Liver (tissue), 8 donors: ENCODE measurements at regions not wholly inside any gene's neighbourhood (a gene's known extent, or its start where the extent isn't known, plus 50 kb on each side); places are given as distances from the start of the nearest gene placed in this dataset.

Source experiments
- DNase-seq: peaks from one replicate; pipeline ENCODE4 v3.0.0-alpha.2; 2017; ENCODE audit warnings: low spot score
- H3K27ac ChIP-seq, 2 donors: one replicate each; pipeline ENCODE4 v1.7.0; 2013; ENCODE audit warnings: inconsistent platforms in 2 of 2, low read length in 2 of 2, control low read depth in 1 of 2, low read depth in 1 of 2, mild to moderate bottlenecking in 1 of 2
- H3K27me3 ChIP-seq, 4 donors: one replicate each; pipeline versions ENCODE4 v1.6.1 to v1.7.0; 2013; ENCODE audit warnings: low read length in 3 of 4, inconsistent platforms in 1 of 4, mild to moderate bottlenecking in 1 of 4, moderate library complexity in 1 of 4; ENCODE audit not compliant: control insufficient read depth in 4 of 4, insufficient read depth in 4 of 4
- H3K36me3 ChIP-seq, 4 donors: one replicate each; pipeline versions ENCODE4 v1.6.1 to v1.7.0; 2013; ENCODE audit warnings: low read length in 3 of 4, mild to moderate bottlenecking in 3 of 4, low read depth in 1 of 4, moderate library complexity in 1 of 4; ENCODE audit not compliant: control insufficient read depth in 4 of 4, insufficient read depth in 3 of 4
- H3K4me1 ChIP-seq, 4 donors: one replicate each; pipeline versions ENCODE4 v1.6.1 to v1.7.0; 2013; ENCODE audit warnings: low read length in 3 of 4, mild to moderate bottlenecking in 3 of 4, moderate library complexity in 1 of 4; ENCODE audit not compliant: control insufficient read depth in 4 of 4, insufficient read depth in 4 of 4
- H3K4me3 ChIP-seq, 3 donors: one replicate each; pipeline versions ENCODE4 v1.6.1 to v1.7.0; 2013; ENCODE audit warnings: low read length in 3 of 3, control low read depth in 1 of 3, low read depth in 1 of 3, mild to moderate bottlenecking in 1 of 3
- H3K9ac ChIP-seq, 2 donors: one replicate each; pipeline ENCODE4 v1.7.0; 2013; ENCODE audit warnings: low read length in 2 of 2, mild to moderate bottlenecking in 2 of 2, moderate library complexity in 2 of 2, control low read depth in 1 of 2, low read depth in 1 of 2
- H3K9me3 ChIP-seq, 4 donors: one replicate each; pipeline versions ENCODE4 v1.6.1 to v1.7.0; 2013; ENCODE audit warnings: low read length in 3 of 4; ENCODE audit not compliant: control insufficient read depth in 4 of 4
- EGR1 ChIP-seq, 2 donors: IDR thresholded peaks; 2 replicates each; pipeline ENCODE4 v1.6.1; 2016 to 2018; ENCODE audit warnings: antibody characterized with exemption in 2 of 2, low read depth in 2 of 2
- FOXA1 ChIP-seq: IDR thresholded peaks from 2 replicates; pipeline ENCODE4 v1.6.1; 2016; ENCODE audit warnings: antibody characterized with exemption
- FOXA2 ChIP-seq: IDR thresholded peaks from 2 replicates; pipeline ENCODE4 v1.6.1; 2016; ENCODE audit warnings: antibody characterized with exemption
- GABPA ChIP-seq, 2 donors: IDR thresholded peaks in 1 of 2; conservative IDR thresholded peaks in 1 of 2; 2 replicates each; pipeline ENCODE4 v1.6.1; 2016; ENCODE audit warnings: antibody characterized with exemption in 2 of 2, mild to moderate bottlenecking in 1 of 2, moderate library complexity in 1 of 2
- HNF4A ChIP-seq, 2 donors: conservative IDR thresholded peaks; 2 replicates each; pipeline ENCODE4 v1.6.1; 2016; ENCODE audit warnings: antibody characterized with exemption in 2 of 2, mild to moderate bottlenecking in 2 of 2
- HNF4G ChIP-seq: IDR thresholded peaks from 2 replicates; pipeline ENCODE4 v1.6.1; 2016; ENCODE audit warnings: antibody characterized with exemption
- JUND ChIP-seq, 2 donors: IDR thresholded peaks; 2 replicates each; pipeline ENCODE4 v1.6.1; 2016; ENCODE audit warnings: antibody characterized with exemption in 2 of 2
- NR2F2 ChIP-seq: IDR thresholded peaks from 2 replicates; pipeline ENCODE4 v1.6.1; 2016; ENCODE audit warnings: antibody characterized with exemption
- RAD21 ChIP-seq, 2 donors: IDR thresholded peaks; 2 replicates each; pipeline ENCODE4 v1.6.1; 2016; ENCODE audit warnings: antibody characterized with exemption in 2 of 2, mild to moderate bottlenecking in 2 of 2
- RXRA ChIP-seq, 2 donors: IDR thresholded peaks; 2 replicates each; pipeline ENCODE4 v1.6.1; 2017 to 2018; ENCODE audit warnings: antibody characterized with exemption in 2 of 2, mild to moderate bottlenecking in 1 of 2
- SP1 ChIP-seq: IDR thresholded peaks from 2 replicates; pipeline ENCODE4 v1.6.1; 2018; ENCODE audit warnings: antibody characterized with exemption, mild to moderate bottlenecking
- TAF1 ChIP-seq: conservative IDR thresholded peaks from 2 replicates; pipeline ENCODE4 v1.6.1; 2016; ENCODE audit warnings: antibody characterized with exemption, mild to moderate bottlenecking
- YY1 ChIP-seq: IDR thresholded peaks from 2 replicates; pipeline ENCODE4 v1.6.1; 2016; ENCODE audit warnings: antibody characterized with exemption, mild to moderate bottlenecking
- WGBS: extraction: QIAGEN DNeasy Blood & Tissue Kit; methylation state at CpG from one replicate; pipeline ENCODE4 v1.1.7; 2013; 5-methylcytosine and 5-hydroxymethylcytosine counted together
- TF ChIP-seq, protein P1 (sequence below): IDR thresholded peaks from 2 replicates; pipeline ENCODE4 v1.6.1; 2016; ENCODE audit warnings: antibody characterized with exemption
- TF ChIP-seq, protein P2 (sequence below): IDR thresholded peaks from 2 replicates; pipeline ENCODE4 v1.6.1; 2016; ENCODE audit warnings: antibody characterized with exemption
- TF ChIP-seq, protein P3 (sequence below): IDR thresholded peaks from 2 replicates; pipeline ENCODE4 v1.6.1; 2016; ENCODE audit warnings: antibody characterized with exemption
- TF ChIP-seq, protein P4 (sequence below): fragments of 150-350 bp; IDR thresholded peaks from 2 replicates; pipeline ENCODE4 v1.5.1; 2017; ENCODE audit warnings: improper control_type of control experiment, low read depth, low read length; ENCODE audit not compliant: missing input control
- TF ChIP-seq, protein P5 (sequence below): IDR thresholded peaks from 2 replicates; pipeline ENCODE4 v1.6.1; 2016; ENCODE audit warnings: antibody characterized with exemption, mild to moderate bottlenecking
- donor health status: healthy.
- donor health status: healthy.
- donor health status: healthy.
- donor health status: healthy.
- donor health status: healthy.

DNA sequence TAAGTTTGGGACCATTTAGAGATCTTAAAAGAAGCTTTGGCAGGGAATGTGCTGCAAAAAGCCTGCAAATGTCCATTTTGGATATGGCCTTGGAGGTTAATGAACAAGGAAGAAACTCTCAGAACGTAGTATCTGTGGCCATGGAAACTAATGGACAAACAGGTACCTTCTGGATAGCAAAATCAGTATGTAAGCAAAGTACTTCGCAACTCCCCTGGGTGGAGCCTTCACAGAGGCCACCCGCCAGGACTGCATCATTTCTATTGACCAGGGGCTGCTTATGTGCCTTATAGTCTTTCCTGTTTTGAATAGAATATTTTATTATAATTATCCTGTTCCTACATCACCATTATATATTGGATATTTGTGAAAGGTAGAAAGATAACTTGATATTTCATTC, 510.8 kb upstream of the SYNCRIP start:
- WGBS = 57% methylated on average over 3 of the region's 3 CpGs
- no peaks in the 10 kb centered on the region for H3K4me1 ChIP-seq

DNA sequence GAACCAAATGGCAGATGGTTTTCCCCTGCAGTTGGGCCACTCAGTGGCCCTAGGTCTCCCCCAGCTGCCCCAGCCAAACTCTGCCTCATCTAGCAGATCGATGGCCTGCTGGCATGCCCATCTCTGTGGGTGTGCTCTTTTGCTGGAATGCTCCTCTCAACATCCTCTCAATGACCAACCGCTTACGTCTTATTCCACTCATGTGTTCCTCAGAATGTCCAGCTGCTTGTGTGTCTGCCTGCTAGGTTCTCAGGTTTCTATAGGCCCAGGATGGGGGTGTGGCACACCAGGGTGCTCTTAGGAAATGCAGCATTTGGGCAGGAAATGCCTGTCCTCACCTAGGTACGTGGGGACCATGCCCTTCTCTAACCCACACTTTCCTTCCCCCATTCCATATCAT, 509.9 kb upstream of the SYNCRIP start:
- 80% methylated on average over 4 of the region's 4 CpGs for WGBS
- no peaks in the 10 kb centered on the region for H3K9me3 ChIP-seq

More for the DNA sequence above, 510.8 kb upstream of the SYNCRIP start:
- H3K27ac ChIP-seq = no peak overlapping the region
- no peak overlapping the region for H3K4me3 ChIP-seq
- no peak for DNase-seq
- no peak for TF ChIP-seq TAF1
- TF ChIP-seq HNF4A (conservative IDR thresholded peaks at IDR 0.05) = no peak
- TF ChIP-seq RAD21 (IDR thresholded peaks at IDR 0.05) = no peak
- TF ChIP-seq, protein P1, sequence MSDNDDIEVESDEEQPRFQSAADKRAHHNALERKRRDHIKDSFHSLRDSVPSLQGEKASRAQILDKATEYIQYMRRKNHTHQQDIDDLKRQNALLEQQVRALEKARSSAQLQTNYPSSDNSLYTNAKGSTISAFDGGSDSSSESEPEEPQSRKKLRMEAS = no peak
- TF ChIP-seq HNF4G = no peak
- no peak for TF ChIP-seq NR2F2
- H3K27me3 ChIP-seq = no peaks in the 10 kb centered on the region
- no peaks in the 10 kb centered on the region for H3K9me3 ChIP-seq
- H3K36me3 ChIP-seq = no peaks in the 10 kb centered on the region
- H3K9ac ChIP-seq = no peak overlapping the region

DNA sequence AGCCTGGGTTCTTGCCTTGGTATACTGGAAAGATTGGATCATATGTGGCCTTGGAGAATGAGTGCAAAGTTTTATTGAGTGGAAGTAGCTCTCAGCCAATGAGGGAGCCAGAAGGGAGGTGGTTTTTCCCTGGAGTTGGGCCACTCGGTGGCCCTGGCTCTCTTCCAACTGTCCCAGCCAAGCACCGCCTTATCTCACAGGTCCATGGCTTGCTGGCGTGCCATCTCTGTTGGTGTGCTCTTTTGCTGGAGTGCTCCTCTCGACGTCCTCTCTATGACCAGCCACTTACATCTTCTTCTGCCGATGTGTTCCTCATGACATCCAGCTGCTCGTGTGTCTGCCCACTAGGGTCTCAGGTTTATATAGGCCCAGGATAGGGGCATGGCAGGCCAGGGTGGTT, 505.9 kb upstream of the SYNCRIP start:
- H3K36me3 ChIP-seq = no peaks in the 10 kb centered on the region
- WGBS = 56% methylated on average over 7 of the region's 7 CpGs
- H3K9ac ChIP-seq = no peak overlapping the region
- no peak overlapping the region for H3K27ac ChIP-seq
- no peak overlapping the region for H3K4me3 ChIP-seq
- H3K27me3 ChIP-seq = no peaks in the 10 kb centered on the region
- DNase-seq = no peak
- no peaks in the 10 kb centered on the region for H3K4me1 ChIP-seq
- H3K9me3 ChIP-seq = no peaks in the 10 kb centered on the region
- TF ChIP-seq, protein P2, sequence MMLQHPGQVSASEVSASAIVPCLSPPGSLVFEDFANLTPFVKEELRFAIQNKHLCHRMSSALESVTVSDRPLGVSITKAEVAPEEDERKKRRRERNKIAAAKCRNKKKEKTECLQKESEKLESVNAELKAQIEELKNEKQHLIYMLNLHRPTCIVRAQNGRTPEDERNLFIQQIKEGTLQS = no peak
- TF ChIP-seq GABPA (IDR thresholded peaks at IDR 0.05 in 1 of 2, conservative IDR thresholded peaks at IDR 0.05 in 1 of 2) (no peak), RXRA (IDR thresholded peaks at IDR 0.05) (no peak), HNF4G (no peak), JUND (IDR thresholded peaks at IDR 0.05) (no peak), TAF1 (no peak), RAD21 (IDR thresholded peaks at IDR 0.05) (no peak), FOXA1 (no peak), HNF4A (conservative IDR thresholded peaks at IDR 0.05) (no peak), YY1 (no peak), FOXA2 (no peak), SP1 (no peak), NR2F2 (no peak), EGR1 (IDR thresholded peaks at IDR 0.05; ENCODE audit: low read depth in 2 of 2) (no peak)
- TF ChIP-seq, protein P1 = no peak
- TF ChIP-seq, protein P3, sequence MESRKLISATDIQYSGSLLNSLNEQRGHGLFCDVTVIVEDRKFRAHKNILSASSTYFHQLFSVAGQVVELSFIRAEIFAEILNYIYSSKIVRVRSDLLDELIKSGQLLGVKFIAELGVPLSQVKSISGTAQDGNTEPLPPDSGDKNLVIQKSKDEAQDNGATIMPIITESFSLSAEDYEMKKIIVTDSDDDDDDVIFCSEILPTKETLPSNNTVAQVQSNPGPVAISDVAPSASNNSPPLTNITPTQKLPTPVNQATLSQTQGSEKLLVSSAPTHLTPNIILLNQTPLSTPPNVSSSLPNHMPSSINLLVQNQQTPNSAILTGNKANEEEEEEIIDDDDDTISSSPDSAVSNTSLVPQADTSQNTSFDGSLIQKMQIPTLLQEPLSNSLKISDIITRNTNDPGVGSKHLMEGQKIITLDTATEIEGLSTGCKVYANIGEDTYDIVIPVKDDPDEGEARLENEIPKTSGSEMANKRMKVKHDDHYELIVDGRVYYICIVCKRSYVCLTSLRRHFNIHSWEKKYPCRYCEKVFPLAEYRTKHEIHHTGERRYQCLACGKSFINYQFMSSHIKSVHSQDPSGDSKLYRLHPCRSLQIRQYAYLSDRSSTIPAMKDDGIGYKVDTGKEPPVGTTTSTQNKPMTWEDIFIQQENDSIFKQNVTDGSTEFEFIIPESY = no peak
- TF ChIP-seq, protein P4, sequence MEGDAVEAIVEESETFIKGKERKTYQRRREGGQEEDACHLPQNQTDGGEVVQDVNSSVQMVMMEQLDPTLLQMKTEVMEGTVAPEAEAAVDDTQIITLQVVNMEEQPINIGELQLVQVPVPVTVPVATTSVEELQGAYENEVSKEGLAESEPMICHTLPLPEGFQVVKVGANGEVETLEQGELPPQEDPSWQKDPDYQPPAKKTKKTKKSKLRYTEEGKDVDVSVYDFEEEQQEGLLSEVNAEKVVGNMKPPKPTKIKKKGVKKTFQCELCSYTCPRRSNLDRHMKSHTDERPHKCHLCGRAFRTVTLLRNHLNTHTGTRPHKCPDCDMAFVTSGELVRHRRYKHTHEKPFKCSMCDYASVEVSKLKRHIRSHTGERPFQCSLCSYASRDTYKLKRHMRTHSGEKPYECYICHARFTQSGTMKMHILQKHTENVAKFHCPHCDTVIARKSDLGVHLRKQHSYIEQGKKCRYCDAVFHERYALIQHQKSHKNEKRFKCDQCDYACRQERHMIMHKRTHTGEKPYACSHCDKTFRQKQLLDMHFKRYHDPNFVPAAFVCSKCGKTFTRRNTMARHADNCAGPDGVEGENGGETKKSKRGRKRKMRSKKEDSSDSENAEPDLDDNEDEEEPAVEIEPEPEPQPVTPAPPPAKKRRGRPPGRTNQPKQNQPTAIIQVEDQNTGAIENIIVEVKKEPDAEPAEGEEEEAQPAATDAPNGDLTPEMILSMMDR = no peak
- TF ChIP-seq, protein P5, sequence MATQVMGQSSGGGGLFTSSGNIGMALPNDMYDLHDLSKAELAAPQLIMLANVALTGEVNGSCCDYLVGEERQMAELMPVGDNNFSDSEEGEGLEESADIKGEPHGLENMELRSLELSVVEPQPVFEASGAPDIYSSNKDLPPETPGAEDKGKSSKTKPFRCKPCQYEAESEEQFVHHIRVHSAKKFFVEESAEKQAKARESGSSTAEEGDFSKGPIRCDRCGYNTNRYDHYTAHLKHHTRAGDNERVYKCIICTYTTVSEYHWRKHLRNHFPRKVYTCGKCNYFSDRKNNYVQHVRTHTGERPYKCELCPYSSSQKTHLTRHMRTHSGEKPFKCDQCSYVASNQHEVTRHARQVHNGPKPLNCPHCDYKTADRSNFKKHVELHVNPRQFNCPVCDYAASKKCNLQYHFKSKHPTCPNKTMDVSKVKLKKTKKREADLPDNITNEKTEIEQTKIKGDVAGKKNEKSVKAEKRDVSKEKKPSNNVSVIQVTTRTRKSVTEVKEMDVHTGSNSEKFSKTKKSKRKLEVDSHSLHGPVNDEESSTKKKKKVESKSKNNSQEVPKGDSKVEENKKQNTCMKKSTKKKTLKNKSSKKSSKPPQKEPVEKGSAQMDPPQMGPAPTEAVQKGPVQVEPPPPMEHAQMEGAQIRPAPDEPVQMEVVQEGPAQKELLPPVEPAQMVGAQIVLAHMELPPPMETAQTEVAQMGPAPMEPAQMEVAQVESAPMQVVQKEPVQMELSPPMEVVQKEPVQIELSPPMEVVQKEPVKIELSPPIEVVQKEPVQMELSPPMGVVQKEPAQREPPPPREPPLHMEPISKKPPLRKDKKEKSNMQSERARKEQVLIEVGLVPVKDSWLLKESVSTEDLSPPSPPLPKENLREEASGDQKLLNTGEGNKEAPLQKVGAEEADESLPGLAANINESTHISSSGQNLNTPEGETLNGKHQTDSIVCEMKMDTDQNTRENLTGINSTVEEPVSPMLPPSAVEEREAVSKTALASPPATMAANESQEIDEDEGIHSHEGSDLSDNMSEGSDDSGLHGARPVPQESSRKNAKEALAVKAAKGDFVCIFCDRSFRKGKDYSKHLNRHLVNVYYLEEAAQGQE = no peak

More for the DNA sequence above, 509.9 kb upstream of the SYNCRIP start:
- Histone ChIP-seq H3K9ac (no peak overlapping the region), H3K27me3 (no peaks in the 10 kb centered on the region), H3K4me1 (no peaks in the 10 kb centered on the region), H3K27ac (no peak overlapping the region), H3K36me3 (no peaks in the 10 kb centered on the region), H3K4me3 (no peak overlapping the region)
- TF ChIP-seq SP1 (no peak), RXRA (IDR thresholded peaks at IDR 0.05) (no peak), NR2F2 (no peak), RAD21 (IDR thresholded peaks at IDR 0.05) (no peak)
- TF ChIP-seq, protein P2 = no peak
- DNase-seq = no peak
